ENCODE measurements at regions not wholly inside any gene's neighbourhood (a gene's known extent, or its start where the extent isn't known, plus 50 kb on each side); places are given as distances from the start of the nearest gene placed in this dataset.

- no peak for DNase-seq (ENCODE audit: low spot score)
Observed at GRCh38 chr7:131103997-131104396, 223.7 kb upstream of the MKLN1 start.

- no peak for DNase-seq (ENCODE audit: low spot score)
Observed at GRCh38 chr7:131104596-131105293, 222.9 kb upstream of the MKLN1 start.

- DNase-seq (ENCODE audit: low spot score), result no peak
Observed at GRCh38 chr7:131105294-131105798, 222.3 kb upstream of the MKLN1 start.

GRCh38 chr7:131105799-131106680 lies 221.6 kb upstream of the MKLN1 start:
- DNase-seq (ENCODE audit: low spot score), result peak; percentile 95

GRCh38 chr7:131106681-131107336 lies 220.9 kb upstream of the MKLN1 start:
- no peak for DNase-seq (ENCODE audit: low spot score)

GRCh38 chr7:131107337-131108211 lies 220.1 kb upstream of the MKLN1 start:
- DNase-seq (ENCODE audit: low spot score), result no peak

GRCh38 chr7:131108212-131108940 lies 219.3 kb upstream of the MKLN1 start:
- no peak for DNase-seq (ENCODE audit: low spot score)

- no peak for DNase-seq (ENCODE audit: low spot score)
Observed at GRCh38 chr7:131109011-131109758, 218.5 kb upstream of the MKLN1 start.

- peak; percentile 93 for DNase-seq (ENCODE audit: low spot score)
Observed at GRCh38 chr7:131109759-131110296, 217.8 kb upstream of the MKLN1 start.

GRCh38 chr7:131110297-131111080 lies 217.2 kb upstream of the MKLN1 start:
- DNase-seq (ENCODE audit: low spot score), result no peak

GRCh38 chr7:131111081-131111576 lies 216.5 kb upstream of the MKLN1 start:
- no peak for DNase-seq (ENCODE audit: low spot score)

- no peak for DNase-seq (ENCODE audit: low spot score)
Observed at GRCh38 chr7:131111792-131112191, 215.9 kb upstream of the MKLN1 start.

GRCh38 chr7:131112431-131112830 lies 215.2 kb upstream of the MKLN1 start:
- no peak for DNase-seq (ENCODE audit: low spot score)

- DNase-seq (ENCODE audit: low spot score), result no peak
Observed at GRCh38 chr7:131115340-131115739, 212.3 kb upstream of the MKLN1 start.

- DNase-seq (ENCODE audit: low spot score), result no peak
Observed at GRCh38 chr7:131117439-131117838, 210.2 kb upstream of the MKLN1 start.

- DNase-seq (ENCODE audit: low spot score), result no peak
Observed at GRCh38 chr7:131119381-131119780, 208.3 kb upstream of the MKLN1 start.

- DNase-seq (ENCODE audit: low spot score), result no peak
Observed at GRCh38 chr7:131122394-131122793, 205.3 kb upstream of the MKLN1 start.

GRCh38 chr7:131124001-131124629 lies 203.6 kb upstream of the MKLN1 start:
- no peak for DNase-seq (ENCODE audit: low spot score)
